GM23338 (cell line): ENCODE measurements at regions not wholly inside any gene's neighbourhood (a gene's known extent, or its start where the extent isn't known, plus 50 kb on each side); places are given as distances from the start of the nearest gene placed in this dataset.

Source experiments
- ATAC-seq: fragments of 200-7000 bp; cut with Tn5 transposase; 3 replicates; pipeline ENCODE4 v1.9.1; 2020
- DNase-seq: peaks from one replicate; pipeline ENCODE4 v3.0.0-alpha.2; 2015; ENCODE audit warnings: low spot score
- H2AFZ ChIP-seq: fragments of 200-600 bp; sonication (generic); 2 replicates; pipeline ENCODE4 v1.8.0; 2016; ENCODE audit warnings: antibody characterized with exemption, mild to moderate bottlenecking, moderate library complexity
- H3F3A ChIP-seq: fragments of 200-600 bp; sonication (generic); replicated peaks from 2 replicates; pipeline ENCODE4 v1.8.0; 2017; ENCODE audit warnings: antibody characterized with exemption, mixed run types, low read depth
- H3K27ac ChIP-seq: fragments of 200-600 bp; sonication (generic); 2 replicates; pipeline ENCODE4 v1.6.1; 2016; ENCODE audit warnings: low read depth
- H3K27me3 ChIP-seq: fragments of 200-600 bp; sonication (generic); 2 replicates; pipeline ENCODE4 v1.8.0; 2016; ENCODE audit warnings: mild to moderate bottlenecking, mixed run types, moderate library complexity; ENCODE audit not compliant: insufficient read depth
- H3K36me3 ChIP-seq: fragments of 200-600 bp; sonication (generic); 2 replicates; pipeline ENCODE4 v1.8.0; 2016; ENCODE audit warnings: mild to moderate bottlenecking; ENCODE audit not compliant: insufficient read depth
- H3K4me1 ChIP-seq: fragments of 200-600 bp; sonication (generic); 2 replicates; pipeline ENCODE4 v1.8.0; 2016; ENCODE audit warnings: mild to moderate bottlenecking, moderate library complexity; ENCODE audit not compliant: insufficient read depth
- H3K4me2 ChIP-seq: fragments of 200-600 bp; sonication (generic); 2 replicates; pipeline ENCODE4 v1.7.1; 2017; ENCODE audit warnings: mixed run types
- H3K4me3 ChIP-seq: fragments of 200-600 bp; sonication (generic); 2 replicates; pipeline ENCODE4 v1.6.1; 2016; ENCODE audit warnings: mixed run types
- H3K79me2 ChIP-seq: fragments of 200-600 bp; sonication (generic); replicated peaks from 2 replicates; pipeline ENCODE4 v1.8.0; 2017; ENCODE audit warnings: mild to moderate bottlenecking; ENCODE audit not compliant: insufficient read depth
- H3K9me2 ChIP-seq: fragments of 200-600 bp; sonication (generic); 2 replicates; pipeline ENCODE4 v1.8.0; 2017; ENCODE audit not compliant: insufficient read depth
- H4K20me1 ChIP-seq: fragments of 200-600 bp; sonication (generic); replicated peaks from 2 replicates; pipeline ENCODE4 v1.8.0; 2017; ENCODE audit warnings: mild to moderate bottlenecking; ENCODE audit not compliant: insufficient read depth
- H3K27ac Mint-ChIP-seq: 2 replicates; pipeline ENCODE4 v1.8.0; 2020; ENCODE audit warnings: inconsistent platforms, mild to moderate bottlenecking, moderate library complexity, mixed read lengths
- H3K27me3 Mint-ChIP-seq: 3 replicates; pipeline ENCODE4 v1.8.0; 2022; ENCODE audit warnings: low read depth, mild to moderate bottlenecking, moderate library complexity, mixed read lengths, inconsistent platforms; ENCODE audit not compliant: insufficient read depth, poor library complexity
- H3K36me3 Mint-ChIP-seq: 3 replicates; pipeline ENCODE4 v1.8.0; 2021; ENCODE audit warnings: low read depth, mild to moderate bottlenecking, inconsistent platforms, moderate library complexity, mixed read lengths
- H3K4me1 Mint-ChIP-seq: 3 replicates; pipeline ENCODE4 v1.8.0; 2020; ENCODE audit warnings: mild to moderate bottlenecking, inconsistent platforms, mixed read lengths
- H3K4me3 Mint-ChIP-seq: 3 replicates; pipeline ENCODE4 v1.8.0; 2021; ENCODE audit warnings: moderate library complexity, mild to moderate bottlenecking, inconsistent platforms, mixed read lengths
- H3K9me3 Mint-ChIP-seq: 3 replicates; pipeline ENCODE4 v1.8.0; 2020; ENCODE audit warnings: moderate library complexity, mild to moderate bottlenecking, inconsistent platforms, mixed read lengths
- CREB1 ChIP-seq: fragments of 250-450 bp; sonication (Bioruptor Pico); IDR thresholded peaks from 2 replicates; pipeline ENCODE4 v1.5.0; 2020; ENCODE audit warnings: low read depth, mild to moderate bottlenecking, moderate library complexity
- EZH2 ChIP-seq: fragments of 200-600 bp; sonication (generic); IDR thresholded peaks from one replicate; pipeline ENCODE4 v1.8.0; 2017; ENCODE audit warnings: antibody characterized with exemption, mild to moderate bottlenecking, low read depth; ENCODE audit not compliant: unreplicated experiment
- EZH2phosphoT487 ChIP-seq: fragments of 200-600 bp; sonication (generic); IDR thresholded peaks from one replicate; pipeline ENCODE4 v1.8.1; 2018; ENCODE audit warnings: antibody characterized with exemption; ENCODE audit not compliant: unreplicated experiment
- JUNB ChIP-seq: IDR thresholded peaks from one replicate; pipeline ENCODE4 v1.6.1; 2016; ENCODE audit warnings: antibody characterized with exemption; ENCODE audit not compliant: unreplicated experiment
- NANOG ChIP-seq: IDR thresholded peaks from 2 replicates; pipeline ENCODE4 v1.6.1; 2016; ENCODE audit warnings: antibody characterized with exemption, borderline replicate concordance
- POLR2AphosphoS5 ChIP-seq: IDR thresholded peaks from 2 replicates; pipeline ENCODE4 v1.6.1; 2016; ENCODE audit warnings: antibody characterized with exemption, low read depth
- STAT1 ChIP-seq: IDR thresholded peaks from one replicate; pipeline ENCODE4 v1.6.1; 2016; ENCODE audit warnings: antibody characterized with exemption; ENCODE audit not compliant: unreplicated experiment
- TF ChIP-seq, protein P1 (sequence below), 2 experiments: fragments of 200-600 bp in 1 of 2; sonication (generic) in 1 of 2; conservative IDR thresholded peaks; 2 replicates each; pipeline versions ENCODE4 v1.5.1 to v1.6.1; 2016 to 2017; ENCODE audit warnings: antibody characterized with exemption in 2 of 2, low read depth in 2 of 2, mild to moderate bottlenecking in 2 of 2, moderate library complexity in 1 of 2
- TF ChIP-seq, protein P2 (sequence below): IDR thresholded peaks from 2 replicates; pipeline ENCODE4 v1.6.1; 2016; ENCODE audit warnings: antibody characterized with exemption
- TF ChIP-seq, protein P3 (sequence below): IDR thresholded peaks from one replicate; pipeline ENCODE4 v1.6.1; 2018; ENCODE audit warnings: antibody characterized with exemption; ENCODE audit not compliant: unreplicated experiment

DNA sequence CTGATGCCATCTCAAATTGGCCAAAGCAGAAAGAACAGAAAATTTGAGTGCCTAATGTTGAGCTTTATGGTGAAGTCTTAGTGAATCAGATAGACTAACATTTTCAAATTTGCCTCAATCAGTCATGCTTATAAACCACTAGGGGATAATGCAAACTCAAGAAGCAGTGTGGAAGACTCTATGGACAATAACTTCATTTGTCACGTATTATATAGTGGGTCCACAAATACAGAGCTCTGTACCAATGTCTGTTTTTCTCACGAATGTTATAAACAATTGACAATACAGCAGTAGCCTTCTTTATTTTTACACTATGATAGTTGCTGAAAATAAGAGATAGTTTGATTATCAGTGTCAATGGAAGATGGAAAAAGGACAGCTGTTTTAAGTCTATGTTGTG is 190.8 kb upstream of the SLC8A1 start:
- Histone ChIP-seq H3K27ac (no peak overlapping the region), H3K79me2 (no peaks in the 10 kb centered on the region), H3K4me2 (no peak overlapping the region), H2AFZ (no peak overlapping the region), H3K4me1 (no peaks in the 10 kb centered on the region), H3K27me3 (no peaks in the 10 kb centered on the region), H3K36me3 (no peaks in the 10 kb centered on the region), H3F3A (no peaks in the 10 kb centered on the region), H3K4me3 (no peak overlapping the region), H3K9me2 (no peaks in the 10 kb centered on the region), H4K20me1 (no peaks in the 10 kb centered on the region)
- no peak overlapping the region for H3K27ac Mint-ChIP-seq
- no peak overlapping the region for H3K4me3 Mint-ChIP-seq
- H3K4me1 Mint-ChIP-seq, result no peaks in the 10 kb centered on the region; the same call in 2 of the 3 replicates
- no peaks in the 10 kb centered on the region for H3K36me3 Mint-ChIP-seq
- TF ChIP-seq EZH2phosphoT487 (no peak), POLR2AphosphoS5 (no peak), CREB1 (CRISPR knock-in tag) (no peak)
- TF ChIP-seq, protein P1, sequence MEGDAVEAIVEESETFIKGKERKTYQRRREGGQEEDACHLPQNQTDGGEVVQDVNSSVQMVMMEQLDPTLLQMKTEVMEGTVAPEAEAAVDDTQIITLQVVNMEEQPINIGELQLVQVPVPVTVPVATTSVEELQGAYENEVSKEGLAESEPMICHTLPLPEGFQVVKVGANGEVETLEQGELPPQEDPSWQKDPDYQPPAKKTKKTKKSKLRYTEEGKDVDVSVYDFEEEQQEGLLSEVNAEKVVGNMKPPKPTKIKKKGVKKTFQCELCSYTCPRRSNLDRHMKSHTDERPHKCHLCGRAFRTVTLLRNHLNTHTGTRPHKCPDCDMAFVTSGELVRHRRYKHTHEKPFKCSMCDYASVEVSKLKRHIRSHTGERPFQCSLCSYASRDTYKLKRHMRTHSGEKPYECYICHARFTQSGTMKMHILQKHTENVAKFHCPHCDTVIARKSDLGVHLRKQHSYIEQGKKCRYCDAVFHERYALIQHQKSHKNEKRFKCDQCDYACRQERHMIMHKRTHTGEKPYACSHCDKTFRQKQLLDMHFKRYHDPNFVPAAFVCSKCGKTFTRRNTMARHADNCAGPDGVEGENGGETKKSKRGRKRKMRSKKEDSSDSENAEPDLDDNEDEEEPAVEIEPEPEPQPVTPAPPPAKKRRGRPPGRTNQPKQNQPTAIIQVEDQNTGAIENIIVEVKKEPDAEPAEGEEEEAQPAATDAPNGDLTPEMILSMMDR (conservative IDR thresholded peaks at IDR 0.05; ENCODE audit: low read depth in 2 of 2), result no peak
- H3K9me3 Mint-ChIP-seq, result no peaks in the 10 kb centered on the region
- DNase-seq (no peak), ATAC-seq (no peak)
- H3K27me3 Mint-ChIP-seq, result peaks cover 3% of the 10 kb centered on the region

DNA sequence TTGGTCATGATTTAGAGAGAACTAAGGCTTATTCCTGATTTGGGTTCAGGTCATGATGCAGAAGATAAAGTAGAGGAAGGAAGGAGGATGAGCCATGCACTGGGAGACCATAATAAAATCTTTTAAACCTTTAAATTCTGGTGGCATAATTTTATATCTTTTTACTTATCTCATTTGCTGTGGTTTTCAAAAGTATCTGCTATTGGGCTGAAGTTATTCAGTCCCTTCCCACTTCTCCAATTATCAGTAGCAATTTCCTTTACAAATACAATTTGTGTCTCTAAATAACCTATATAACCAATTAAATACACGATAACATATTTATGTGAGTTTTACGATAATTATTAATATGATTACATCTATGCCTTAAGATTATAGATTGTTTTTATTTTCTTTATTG is 194.8 kb upstream of the SLC8A1 start:
- Histone ChIP-seq H3K27me3 (no peaks in the 10 kb centered on the region), H3K79me2 (no peaks in the 10 kb centered on the region), H4K20me1 (no peaks in the 10 kb centered on the region), H2AFZ (no peak overlapping the region), H3K36me3 (no peaks in the 10 kb centered on the region), H3F3A (no peaks in the 10 kb centered on the region), H3K27ac (no peak overlapping the region), H3K4me3 (no peak overlapping the region), H3K9me2 (no peaks in the 10 kb centered on the region), H3K4me1 (no peaks in the 10 kb centered on the region), H3K4me2 (no peak overlapping the region)
- Mint-ChIP-seq H3K9me3 (no peaks in the 10 kb centered on the region), H3K36me3 (no peaks in the 10 kb centered on the region), H3K4me3 (no peak overlapping the region), H3K27ac (no peak overlapping the region), H3K4me1 (no peaks in the 10 kb centered on the region; the same call in 2 of the 3 replicates), H3K27me3 (peaks cover 3% of the 10 kb centered on the region)
- TF ChIP-seq, protein P2, sequence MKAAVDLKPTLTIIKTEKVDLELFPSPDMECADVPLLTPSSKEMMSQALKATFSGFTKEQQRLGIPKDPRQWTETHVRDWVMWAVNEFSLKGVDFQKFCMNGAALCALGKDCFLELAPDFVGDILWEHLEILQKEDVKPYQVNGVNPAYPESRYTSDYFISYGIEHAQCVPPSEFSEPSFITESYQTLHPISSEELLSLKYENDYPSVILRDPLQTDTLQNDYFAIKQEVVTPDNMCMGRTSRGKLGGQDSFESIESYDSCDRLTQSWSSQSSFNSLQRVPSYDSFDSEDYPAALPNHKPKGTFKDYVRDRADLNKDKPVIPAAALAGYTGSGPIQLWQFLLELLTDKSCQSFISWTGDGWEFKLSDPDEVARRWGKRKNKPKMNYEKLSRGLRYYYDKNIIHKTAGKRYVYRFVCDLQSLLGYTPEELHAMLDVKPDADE, result no peak
- TF ChIP-seq NANOG (no peak), EZH2 (no peak), POLR2AphosphoS5 (no peak), JUNB (no peak), EZH2phosphoT487 (no peak), CREB1 (CRISPR knock-in tag) (no peak), STAT1 (no peak)
- TF ChIP-seq, protein P3, sequence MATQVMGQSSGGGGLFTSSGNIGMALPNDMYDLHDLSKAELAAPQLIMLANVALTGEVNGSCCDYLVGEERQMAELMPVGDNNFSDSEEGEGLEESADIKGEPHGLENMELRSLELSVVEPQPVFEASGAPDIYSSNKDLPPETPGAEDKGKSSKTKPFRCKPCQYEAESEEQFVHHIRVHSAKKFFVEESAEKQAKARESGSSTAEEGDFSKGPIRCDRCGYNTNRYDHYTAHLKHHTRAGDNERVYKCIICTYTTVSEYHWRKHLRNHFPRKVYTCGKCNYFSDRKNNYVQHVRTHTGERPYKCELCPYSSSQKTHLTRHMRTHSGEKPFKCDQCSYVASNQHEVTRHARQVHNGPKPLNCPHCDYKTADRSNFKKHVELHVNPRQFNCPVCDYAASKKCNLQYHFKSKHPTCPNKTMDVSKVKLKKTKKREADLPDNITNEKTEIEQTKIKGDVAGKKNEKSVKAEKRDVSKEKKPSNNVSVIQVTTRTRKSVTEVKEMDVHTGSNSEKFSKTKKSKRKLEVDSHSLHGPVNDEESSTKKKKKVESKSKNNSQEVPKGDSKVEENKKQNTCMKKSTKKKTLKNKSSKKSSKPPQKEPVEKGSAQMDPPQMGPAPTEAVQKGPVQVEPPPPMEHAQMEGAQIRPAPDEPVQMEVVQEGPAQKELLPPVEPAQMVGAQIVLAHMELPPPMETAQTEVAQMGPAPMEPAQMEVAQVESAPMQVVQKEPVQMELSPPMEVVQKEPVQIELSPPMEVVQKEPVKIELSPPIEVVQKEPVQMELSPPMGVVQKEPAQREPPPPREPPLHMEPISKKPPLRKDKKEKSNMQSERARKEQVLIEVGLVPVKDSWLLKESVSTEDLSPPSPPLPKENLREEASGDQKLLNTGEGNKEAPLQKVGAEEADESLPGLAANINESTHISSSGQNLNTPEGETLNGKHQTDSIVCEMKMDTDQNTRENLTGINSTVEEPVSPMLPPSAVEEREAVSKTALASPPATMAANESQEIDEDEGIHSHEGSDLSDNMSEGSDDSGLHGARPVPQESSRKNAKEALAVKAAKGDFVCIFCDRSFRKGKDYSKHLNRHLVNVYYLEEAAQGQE, result no peak
- TF ChIP-seq, protein P1 (conservative IDR thresholded peaks at IDR 0.05; ENCODE audit: low read depth in 2 of 2), result no peak
- DNase-seq, result no peak
- no peak for ATAC-seq
